A673 (cell line): ENCODE measurements at regions not wholly inside any gene's neighbourhood (a gene's known extent, or its start where the extent isn't known, plus 50 kb on each side); places are given as distances from the start of the nearest gene placed in this dataset.

Source experiments
- BruUV-seq: library from RNA; stranded (reverse); fragments of 400-500 nt; replicated peaks from 2 replicates; lab custom pipeline; 2021; lab: Mats Ljungman, UMichigan
- CTCF ChIA-PET: fragments of 300-600 bp; sonication (Branson Sonifier 250); formaldehyde crosslinking; loops from one replicate; lab custom pipeline; 2022; ENCODE audit warnings: antibody characterized with exemption; lab: Charles Lee
- POLR2A ChIA-PET: fragments of 300-600 bp; sonication (Branson Sonifier 250); formaldehyde crosslinking; loops from one replicate; lab custom pipeline; 2022; ENCODE audit warnings: antibody characterized with exemption; ENCODE audit not compliant: low non-redundant PET; lab: Charles Lee
- DNase-seq: peaks from one replicate; pipeline ENCODE4 v3.0.0-alpha.2; 2015; ENCODE audit warnings: low spot score
- H3K27ac ChIP-seq: fragments of 200-600 bp; sonication (generic); 2 replicates; pipeline ENCODE4 v1.5.1; 2016; ENCODE audit warnings: mixed run types, low read depth, mild to moderate bottlenecking, mixed read lengths, antibody characterized with exemption, low read length; ENCODE audit not compliant: poor library complexity, severe bottlenecking
- H3K27me3 ChIP-seq: fragments of 200-600 bp; sonication (generic); replicated peaks from 2 replicates; pipeline ENCODE4 v1.6.1; 2017; ENCODE audit warnings: mixed run types, low read depth, mild to moderate bottlenecking, mixed read lengths, antibody characterized with exemption, low read length; ENCODE audit not compliant: insufficient read depth, poor library complexity
- H3K36me3 ChIP-seq: fragments of 200-600 bp; sonication (generic); 2 replicates; pipeline ENCODE4 v1.6.1; 2016; ENCODE audit warnings: mixed run types, mild to moderate bottlenecking, mixed read lengths, antibody characterized with exemption, low read length; ENCODE audit not compliant: insufficient read depth, poor library complexity, severe bottlenecking
- H3K4me1 ChIP-seq: fragments of 200-600 bp; sonication (generic); 2 replicates; pipeline ENCODE4 v1.6.1; 2017; ENCODE audit warnings: mixed run types, mild to moderate bottlenecking, mixed read lengths, antibody characterized with exemption, low read length; ENCODE audit not compliant: insufficient read depth, poor library complexity, severe bottlenecking
- H3K4me3 ChIP-seq: fragments of 200-600 bp; sonication (generic); 2 replicates; pipeline ENCODE4 v1.5.1; 2016; ENCODE audit warnings: low read depth, mixed run types, mild to moderate bottlenecking, mixed read lengths, low read length; ENCODE audit not compliant: poor library complexity, severe bottlenecking
- H3K9me3 ChIP-seq: fragments of 200-600 bp; sonication (generic); 2 replicates; pipeline ENCODE4 v1.6.1; 2016; ENCODE audit warnings: mixed run types, low read depth, mild to moderate bottlenecking, mixed read lengths, antibody characterized with exemption, low read length; ENCODE audit not compliant: poor library complexity, severe bottlenecking
- CTCF ChIP-seq: fragments of 300-800, 200-600 bp; sonication (generic); conservative IDR thresholded peaks from 2 replicates; pipeline ENCODE4 v1.5.1; 2017; ENCODE audit warnings: low read depth, mild to moderate bottlenecking, antibody characterized with exemption, low read length, moderate library complexity, mixed read lengths
- EZH2 ChIP-seq: fragments of 200-600 bp; sonication (generic); IDR thresholded peaks from 2 replicates; pipeline ENCODE4 v1.6.1; 2017; ENCODE audit warnings: borderline replicate concordance, low read depth, mild to moderate bottlenecking, mixed read lengths, antibody characterized with exemption, low read length; ENCODE audit not compliant: poor library complexity, severe bottlenecking
- intact Hi-C: fragments of 100-400 bp; cut with micrococcal nuclease; formaldehyde crosslinking; loops from one replicate; pipeline ENCODE4 v1.10.0; 2022; ENCODE audit not compliant: unreplicated experiment

DNA sequence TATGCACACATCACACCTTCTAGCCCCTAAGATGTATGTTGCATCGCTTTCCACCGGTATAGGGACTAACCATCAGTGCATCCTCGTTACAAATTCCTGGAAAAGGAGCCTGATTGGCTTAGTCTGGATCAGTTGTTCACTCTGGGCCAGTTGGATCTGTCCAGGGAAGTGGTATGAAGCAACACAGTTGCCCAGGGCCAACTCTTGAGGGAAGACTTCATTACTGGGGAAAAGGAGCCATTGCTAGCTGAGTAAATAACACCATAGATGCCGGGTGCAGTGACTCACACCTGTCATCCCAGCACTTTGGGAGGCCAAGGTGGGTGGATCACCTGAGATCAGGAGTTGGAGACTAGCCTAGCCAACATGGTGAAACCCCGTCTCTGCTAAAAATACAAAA is 275.2 kb upstream of the RBFOX1 start:
- CTCF ChIA-PET, result no interaction called here

GRCh38 chr16:7055443-7055842 is 277.2 kb upstream of the RBFOX1 start:
- no TSS peak for BruUV-seq
- no peaks in the 10 kb centered on the region for H3K4me1 ChIP-seq
- no peak for TF ChIP-seq EZH2
- TF ChIP-seq CTCF, result no peak
- H3K36me3 ChIP-seq, result no peaks in the 10 kb centered on the region
- CTCF ChIA-PET, result no interaction called here
- no peak overlapping the region for H3K27ac ChIP-seq
- no peak overlapping the region for H3K4me3 ChIP-seq
- no peak for DNase-seq
- POLR2A ChIA-PET, result no interaction called here
- intact Hi-C loops, result no loop called here
- no peaks in the 10 kb centered on the region for H3K9me3 ChIP-seq
- no peaks in the 10 kb centered on the region for H3K27me3 ChIP-seq

More for the DNA sequence above, 275.2 kb upstream of the RBFOX1 start:
- Histone ChIP-seq H3K4me3 (no peak overlapping the region), H3K27ac (no peak overlapping the region), H3K4me1 (no peaks in the 10 kb centered on the region), H3K27me3 (no peaks in the 10 kb centered on the region), H3K9me3 (no peaks in the 10 kb centered on the region), H3K36me3 (no peaks in the 10 kb centered on the region)
- TF ChIP-seq EZH2, result no peak
- TF ChIP-seq CTCF, result no peak
- intact Hi-C loops, result no loop called here
- DNase-seq, result no peak
- POLR2A ChIA-PET, result no interaction called here
- BruUV-seq, result no TSS peak

- Histone ChIP-seq H3K4me3 (no peak overlapping the region), H3K27me3 (no peaks in the 10 kb centered on the region), H3K36me3 (no peaks in the 10 kb centered on the region), H3K27ac (no peak overlapping the region), H3K9me3 (no peaks in the 10 kb centered on the region), H3K4me1 (no peaks in the 10 kb centered on the region)
- BruUV-seq, result no TSS peak
- no peak for TF ChIP-seq CTCF
- TF ChIP-seq EZH2, result no peak
- ChIA-PET POLR2A (no interaction called here), CTCF (no interaction called here)
- no peak for DNase-seq
- intact Hi-C loops, result no loop called here
Observed at GRCh38 chr16:7051591-7052349, 280.9 kb upstream of the RBFOX1 start.
